RWPE2 (cell line): ENCODE measurements at regions not wholly inside any gene's neighbourhood (a gene's known extent, or its start where the extent isn't known, plus 50 kb on each side); places are given as distances from the start of the nearest gene placed in this dataset.
A peak's percentile ranks its signal among the peaks of the same experiment; 100 is the strongest.

ENCODE experiments used
- ATAC-seq: fragments of 200-7000 bp; cut with Tn5 transposase; 3 replicates; pipeline ENCODE4 v1.9.1; 2021; ENCODE audit warnings: low read depth
- DNase-seq: peaks from one replicate; pipeline ENCODE4 v3.0.0-alpha.2; 2020; ENCODE audit warnings: low spot score
- H3K27ac ChIP-seq: fragments of 450-650 bp; 2 replicates; pipeline ENCODE4 v1.5.1; 2017; ENCODE audit warnings: mild to moderate bottlenecking; ENCODE audit not compliant: poor library complexity, severe bottlenecking
- H3K27me3 ChIP-seq: fragments of 250-450 bp; sonication (Bioruptor Pico); 2 replicates; pipeline ENCODE4 v1.5.1; 2021; ENCODE audit warnings: mild to moderate bottlenecking, moderate library complexity; ENCODE audit not compliant: insufficient read depth, poor library complexity, severe bottlenecking
- H3K36me3 ChIP-seq: fragments of 250-450 bp; sonication (Bioruptor Pico); 2 replicates; pipeline ENCODE4 v1.5.1; 2020; ENCODE audit warnings: low read depth, mild to moderate bottlenecking, moderate library complexity
- H3K4me1 ChIP-seq: fragments of 250-450 bp; sonication (Bioruptor Pico); 2 replicates; pipeline ENCODE4 v1.5.1; 2021; ENCODE audit warnings: mild to moderate bottlenecking, moderate library complexity; ENCODE audit not compliant: insufficient read depth, poor library complexity, severe bottlenecking
- H3K4me3 ChIP-seq: fragments of 250-450 bp; sonication (Bioruptor Pico); 2 replicates; pipeline ENCODE4 v1.5.1; 2021; ENCODE audit warnings: mild to moderate bottlenecking, moderate library complexity; ENCODE audit not compliant: severe bottlenecking
- H3K9me3 ChIP-seq: fragments of 250-450 bp; sonication (Bioruptor Pico); 2 replicates; pipeline ENCODE4 v1.5.1; 2021; ENCODE audit warnings: mild to moderate bottlenecking, moderate library complexity; ENCODE audit not compliant: severe bottlenecking
- CTCF ChIP-seq: fragments of 450-650 bp; IDR thresholded peaks from one replicate; pipeline ENCODE4 v1.5.1; 2017; ENCODE audit warnings: mild to moderate bottlenecking, moderate library complexity; ENCODE audit not compliant: poor library complexity, severe bottlenecking

DNA sequence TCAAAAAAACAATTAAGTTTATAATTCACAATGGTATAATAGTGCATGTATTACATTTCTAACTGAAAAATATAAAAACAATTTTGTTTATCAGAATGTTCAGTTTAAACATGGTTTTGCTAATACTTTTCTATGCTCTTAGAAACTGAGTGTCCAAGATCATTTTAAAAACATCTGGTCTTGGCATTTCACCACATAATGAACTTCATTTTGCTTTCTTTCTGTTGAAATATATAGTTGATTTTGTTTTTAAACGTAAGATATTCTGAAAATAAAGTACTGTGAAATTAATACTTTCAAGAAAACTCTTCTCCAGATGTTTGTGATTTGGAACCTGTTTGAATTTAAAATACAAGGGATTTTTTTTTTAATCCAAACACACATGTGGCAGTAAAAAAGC, 264.4 kb downstream of the COL12A1 start:
- Histone ChIP-seq H3K4me1 (peaks cover 9% of the 10 kb centered on the region), H3K27ac (no peak overlapping the region), H3K36me3 (no peaks in the 10 kb centered on the region), H3K27me3 (no peaks in the 10 kb centered on the region), H3K4me3 (no peak overlapping the region), H3K9me3 (no peaks in the 10 kb centered on the region)
- TF ChIP-seq CTCF, result no peak
- DNase-seq, result no peak
- ATAC-seq, result no peak

DNA sequence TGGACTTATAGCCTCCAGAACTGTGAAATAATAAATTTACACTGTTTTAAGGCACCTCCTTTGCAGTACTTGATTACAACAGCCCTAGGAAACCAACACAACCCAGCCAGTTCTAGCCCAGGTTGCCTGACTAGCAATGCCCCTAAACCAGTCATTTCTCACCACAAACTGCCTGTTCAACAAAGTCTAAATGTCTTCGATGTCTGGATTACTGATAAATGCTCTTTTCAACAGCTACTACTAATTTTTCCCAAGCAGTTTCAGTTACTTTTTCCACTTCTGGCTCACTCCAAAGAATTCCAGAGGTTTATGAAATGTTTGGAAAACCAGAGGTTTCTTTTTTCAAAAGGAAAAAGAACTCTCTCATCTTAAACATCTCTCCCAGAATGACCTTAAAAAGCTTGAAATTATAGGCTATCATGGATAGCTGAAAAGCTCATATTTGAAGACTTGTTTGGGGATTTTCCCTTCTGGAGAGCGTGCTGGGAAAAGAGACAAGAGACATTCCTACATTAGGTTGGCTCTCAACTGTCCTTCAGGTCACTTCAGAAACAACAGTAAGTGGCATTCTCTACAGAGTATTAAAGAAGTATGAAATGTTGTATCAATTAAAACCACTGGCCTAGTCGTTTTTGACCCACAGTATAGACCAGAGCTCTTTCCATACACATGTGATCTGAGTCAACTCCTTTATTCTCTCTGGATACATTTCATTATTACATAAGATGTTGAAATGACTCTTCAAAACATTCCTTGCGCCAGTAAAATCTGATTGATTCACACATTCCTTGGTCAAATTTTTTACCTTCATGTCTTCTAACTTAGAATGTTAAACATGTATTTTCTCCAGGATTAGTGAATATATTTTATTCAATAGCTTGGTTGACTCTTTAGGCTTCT, 265.9 kb downstream of the COL12A1 start:
- ATAC-seq, result no peak
- no peak overlapping the region for H3K27ac ChIP-seq
- no peaks in the 10 kb centered on the region for H3K9me3 ChIP-seq
- DNase-seq, result no peak
- H3K36me3 ChIP-seq, result no peaks in the 10 kb centered on the region
- no peak for TF ChIP-seq CTCF
- H3K4me3 ChIP-seq, result no peak overlapping the region
- H3K27me3 ChIP-seq, result no peaks in the 10 kb centered on the region
- peaks cover 9% of the 10 kb centered on the region for H3K4me1 ChIP-seq

DNA sequence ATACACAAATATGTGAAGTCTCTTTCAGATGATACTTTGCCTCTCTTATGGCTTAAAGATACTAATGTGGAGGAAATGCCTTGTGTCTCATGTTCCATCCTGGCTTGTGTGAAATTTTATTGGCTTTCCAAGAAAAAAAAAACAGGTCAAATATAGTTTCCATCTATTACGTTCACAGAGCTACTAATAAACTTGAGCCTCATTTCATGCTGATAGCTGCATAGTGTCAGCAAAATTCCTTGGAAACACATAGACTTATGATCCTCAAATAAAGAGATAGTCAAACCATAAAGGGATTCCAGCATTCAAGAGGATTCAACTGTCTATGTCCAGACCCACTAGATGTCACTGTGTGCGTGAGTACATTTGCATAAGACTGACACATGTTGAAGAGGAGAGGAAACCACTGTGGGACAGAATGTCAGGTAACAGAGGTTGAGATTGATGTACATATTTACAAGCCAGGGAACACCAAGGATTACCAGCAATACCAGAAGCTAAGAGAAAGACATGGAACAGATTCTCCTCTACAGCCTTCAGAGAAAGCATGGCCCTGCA, 266.6 kb downstream of the COL12A1 start:
- Histone ChIP-seq H3K27ac (no peak overlapping the region), H3K4me3 (no peak overlapping the region), H3K27me3 (no peaks in the 10 kb centered on the region), H3K36me3 (no peaks in the 10 kb centered on the region), H3K9me3 (no peaks in the 10 kb centered on the region), H3K4me1 (peaks cover 9% of the 10 kb centered on the region)
- TF ChIP-seq CTCF, result peak; percentile 62
- ATAC-seq (peak; percentile 70), DNase-seq (no peak)

DNA sequence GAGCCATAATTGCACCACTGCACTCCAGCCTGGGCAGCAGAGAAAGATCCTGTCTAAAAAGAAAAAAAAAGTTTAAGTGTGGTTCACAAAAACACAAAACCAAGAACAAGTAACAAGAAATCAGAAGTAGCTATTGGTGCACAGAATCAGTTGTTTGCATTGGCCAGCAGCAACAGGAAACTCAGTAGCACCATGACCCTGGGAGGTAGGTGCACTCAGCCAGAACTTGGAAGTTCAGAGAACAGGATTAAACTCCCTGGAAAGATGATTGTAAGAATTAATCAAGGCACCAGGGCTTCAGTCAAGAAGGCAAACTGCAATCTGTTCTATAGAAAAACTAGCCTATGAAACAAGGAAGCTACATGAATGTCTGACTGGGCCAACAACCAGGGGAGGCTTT, 267.9 kb downstream of the COL12A1 start:
- no peak overlapping the region for H3K27ac ChIP-seq
- DNase-seq (no peak), ATAC-seq (no peak)
- H3K27me3 ChIP-seq, result no peaks in the 10 kb centered on the region
- H3K9me3 ChIP-seq, result no peaks in the 10 kb centered on the region
- no peak overlapping the region for H3K4me3 ChIP-seq
- H3K4me1 ChIP-seq, result peaks cover 9% of the 10 kb centered on the region
- no peaks in the 10 kb centered on the region for H3K36me3 ChIP-seq
- TF ChIP-seq CTCF, result no peak

GRCh38 chr6:74936886-74937285, 269.0 kb downstream of the COL12A1 start:
- TF ChIP-seq CTCF, result no peak
- Histone ChIP-seq H3K27me3 (no peaks in the 10 kb centered on the region), H3K4me3 (no peak overlapping the region), H3K4me1 (peaks cover 4% of the 10 kb centered on the region), H3K9me3 (no peaks in the 10 kb centered on the region), H3K36me3 (no peaks in the 10 kb centered on the region), H3K27ac (no peak overlapping the region)
- ATAC-seq (peak; percentile 40; the same call in 1 of the 3 replicates), DNase-seq (no peak)
